ENCODE measurements at regions not wholly inside any gene's neighbourhood (a gene's known extent, or its start where the extent isn't known, plus 50 kb on each side); places are given as distances from the start of the nearest gene placed in this dataset.

GRCh38 chr17:31588034-31588433 lies 196.6 kb downstream of the RAB11FIP4 start:
- TF ChIP-seq CTCF (IDR thresholded peaks at IDR 0.05; ENCODE audit: low read length) (no peak), EZH2 (optimal IDR thresholded peaks at IDR 0.05; ENCODE audit: low read depth, low read length) (no peak)
